ENCODE measurements at regions not wholly inside any gene's neighbourhood (a gene's known extent, or its start where the extent isn't known, plus 50 kb on each side); places are given as distances from the start of the nearest gene placed in this dataset.

DNA sequence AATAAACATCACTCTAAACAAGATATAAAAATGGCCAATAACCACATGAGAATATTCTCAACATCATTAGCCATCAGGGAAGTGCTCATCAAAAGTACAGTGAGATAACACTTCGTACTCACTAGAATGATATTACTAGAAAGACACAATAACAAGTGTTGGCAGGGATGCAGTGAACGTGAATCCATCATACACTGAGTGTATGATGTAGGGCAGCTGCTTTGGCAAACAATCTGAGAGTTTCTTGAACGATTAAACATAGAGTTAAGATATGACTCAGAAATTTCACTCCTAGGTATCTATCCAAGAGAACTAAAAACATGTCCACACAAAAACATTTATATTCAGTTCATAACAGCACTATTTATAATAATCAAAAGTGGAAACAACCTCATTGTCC lies 368.9 kb downstream of the PID1 start:
- Histone ChIP-seq H3K9me3 (ENCODE audit: insufficient read depth, low read length) (no peaks in the 10 kb centered on the region), H4K20me1 (ENCODE audit: low read depth, low read length) (no peaks in the 10 kb centered on the region), H3K9me2 (replicated peaks; ENCODE audit: insufficient read depth, low read length) (no peaks in the 10 kb centered on the region), H3K9ac (ENCODE audit: low read length) (no peak overlapping the region), H3F3A (ENCODE audit: insufficient read depth) (no peaks in the 10 kb centered on the region), H3K27me3 (ENCODE audit: low read length) (no peaks in the 10 kb centered on the region), H3K4me3 (ENCODE audit: insufficient read depth, low read length, poor library complexity, severe bottlenecking) (no peak overlapping the region), H3K36me3 (ENCODE audit: low read length) (no peaks in the 10 kb centered on the region), H2AFZ (ENCODE audit: low read depth, low read length, severe bottlenecking) (no peak overlapping the region), H3K27ac (ENCODE audit: low read depth, low read length) (no peak overlapping the region), H3K79me2 (ENCODE audit: insufficient read depth, low read length) (no peaks in the 10 kb centered on the region), H3K4me2 (ENCODE audit: low read depth, low read length, poor library complexity, severe bottlenecking) (no peak overlapping the region)
- no peak for TF ChIP-seq EZH2phosphoT487 (conservative IDR thresholded peaks at IDR 0.05; ENCODE audit: low read length)
- TF ChIP-seq, protein P1, sequence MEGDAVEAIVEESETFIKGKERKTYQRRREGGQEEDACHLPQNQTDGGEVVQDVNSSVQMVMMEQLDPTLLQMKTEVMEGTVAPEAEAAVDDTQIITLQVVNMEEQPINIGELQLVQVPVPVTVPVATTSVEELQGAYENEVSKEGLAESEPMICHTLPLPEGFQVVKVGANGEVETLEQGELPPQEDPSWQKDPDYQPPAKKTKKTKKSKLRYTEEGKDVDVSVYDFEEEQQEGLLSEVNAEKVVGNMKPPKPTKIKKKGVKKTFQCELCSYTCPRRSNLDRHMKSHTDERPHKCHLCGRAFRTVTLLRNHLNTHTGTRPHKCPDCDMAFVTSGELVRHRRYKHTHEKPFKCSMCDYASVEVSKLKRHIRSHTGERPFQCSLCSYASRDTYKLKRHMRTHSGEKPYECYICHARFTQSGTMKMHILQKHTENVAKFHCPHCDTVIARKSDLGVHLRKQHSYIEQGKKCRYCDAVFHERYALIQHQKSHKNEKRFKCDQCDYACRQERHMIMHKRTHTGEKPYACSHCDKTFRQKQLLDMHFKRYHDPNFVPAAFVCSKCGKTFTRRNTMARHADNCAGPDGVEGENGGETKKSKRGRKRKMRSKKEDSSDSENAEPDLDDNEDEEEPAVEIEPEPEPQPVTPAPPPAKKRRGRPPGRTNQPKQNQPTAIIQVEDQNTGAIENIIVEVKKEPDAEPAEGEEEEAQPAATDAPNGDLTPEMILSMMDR (IDR thresholded peaks at IDR 0.05; ENCODE audit: insufficient read depth, low read length, poor library complexity, severe bottlenecking), result no peak

DNA sequence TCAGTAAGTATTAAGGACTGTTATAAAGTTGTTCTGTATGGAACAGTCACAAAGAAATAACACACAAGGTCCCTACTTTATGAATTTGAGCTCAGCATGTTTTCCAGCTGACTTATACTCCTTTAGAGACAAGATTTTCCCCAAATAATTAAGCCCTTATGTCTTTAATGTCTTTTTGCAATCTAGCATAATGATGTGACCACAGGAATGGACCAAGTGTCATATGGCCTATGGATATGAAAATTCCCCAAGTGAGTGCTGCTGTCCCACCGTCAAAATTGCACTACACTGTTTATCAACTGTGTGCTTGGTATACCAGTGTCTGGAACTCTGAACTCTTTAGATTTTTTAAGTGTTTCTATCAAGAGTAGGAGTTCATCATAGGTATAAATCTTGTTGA lies 369.6 kb downstream of the PID1 start:
- Histone ChIP-seq H3K9me2 (replicated peaks; ENCODE audit: insufficient read depth, low read length) (no peaks in the 10 kb centered on the region), H3K9ac (ENCODE audit: low read length) (no peak overlapping the region), H3K9me3 (ENCODE audit: insufficient read depth, low read length) (no peaks in the 10 kb centered on the region), H3K27me3 (ENCODE audit: low read length) (no peaks in the 10 kb centered on the region), H3K36me3 (ENCODE audit: low read length) (no peaks in the 10 kb centered on the region), H3K27ac (ENCODE audit: low read depth, low read length) (no peak overlapping the region), H3K4me2 (ENCODE audit: low read depth, low read length, poor library complexity, severe bottlenecking) (no peak overlapping the region), H3K79me2 (ENCODE audit: insufficient read depth, low read length) (no peaks in the 10 kb centered on the region), H3F3A (ENCODE audit: insufficient read depth) (no peaks in the 10 kb centered on the region), H3K4me3 (ENCODE audit: insufficient read depth, low read length, poor library complexity, severe bottlenecking) (no peak overlapping the region), H2AFZ (ENCODE audit: low read depth, low read length, severe bottlenecking) (no peak overlapping the region), H4K20me1 (ENCODE audit: low read depth, low read length) (no peaks in the 10 kb centered on the region)
- TF ChIP-seq, protein P1 (IDR thresholded peaks at IDR 0.05; ENCODE audit: insufficient read depth, low read length, poor library complexity, severe bottlenecking), result no peak

DNA sequence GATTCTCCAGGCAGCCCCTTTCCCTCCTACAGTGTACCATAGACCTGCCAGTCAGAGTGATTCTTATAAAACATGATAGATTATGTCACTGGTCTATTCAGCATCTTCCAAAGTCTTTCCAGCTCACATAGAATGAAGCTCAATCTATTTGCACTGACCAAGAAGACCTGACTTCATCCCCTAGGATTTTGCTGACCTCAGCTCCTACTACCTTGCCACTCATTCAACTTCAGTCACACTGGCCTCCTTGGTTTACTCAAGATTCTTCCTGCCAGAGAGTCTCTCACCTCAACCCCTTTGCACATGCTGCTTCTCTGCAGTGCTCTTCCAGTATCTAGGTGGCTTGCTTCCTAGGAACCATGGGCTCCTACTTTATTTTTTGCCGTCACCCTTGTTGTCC lies 392.9 kb downstream of the PID1 start:
- H3K9me3 ChIP-seq (ENCODE audit: insufficient read depth, low read length), result no peaks in the 10 kb centered on the region
- no peaks in the 10 kb centered on the region for H3F3A ChIP-seq (ENCODE audit: insufficient read depth)
- H3K79me2 ChIP-seq (ENCODE audit: insufficient read depth, low read length), result no peaks in the 10 kb centered on the region
- no peak overlapping the region for H2AFZ ChIP-seq (ENCODE audit: low read depth, low read length, severe bottlenecking)
- no peak overlapping the region for H3K4me2 ChIP-seq (ENCODE audit: low read depth, low read length, poor library complexity, severe bottlenecking)
- H3K9ac ChIP-seq (ENCODE audit: low read length), result no peak overlapping the region
- no peak overlapping the region for H3K27ac ChIP-seq (ENCODE audit: low read depth, low read length)
- H3K4me3 ChIP-seq (ENCODE audit: insufficient read depth, low read length, poor library complexity, severe bottlenecking), result no peak overlapping the region
- no peak for TF ChIP-seq EZH2phosphoT487 (conservative IDR thresholded peaks at IDR 0.05; ENCODE audit: low read length)
- TF ChIP-seq, protein P1 (IDR thresholded peaks at IDR 0.05; ENCODE audit: insufficient read depth, low read length, poor library complexity, severe bottlenecking), result no peak
- no peaks in the 10 kb centered on the region for H4K20me1 ChIP-seq (ENCODE audit: low read depth, low read length)
- no peaks in the 10 kb centered on the region for H3K36me3 ChIP-seq (ENCODE audit: low read length)
- H3K9me2 ChIP-seq (replicated peaks; ENCODE audit: insufficient read depth, low read length), result no peaks in the 10 kb centered on the region
- H3K27me3 ChIP-seq (ENCODE audit: low read length), result no peaks in the 10 kb centered on the region

DNA sequence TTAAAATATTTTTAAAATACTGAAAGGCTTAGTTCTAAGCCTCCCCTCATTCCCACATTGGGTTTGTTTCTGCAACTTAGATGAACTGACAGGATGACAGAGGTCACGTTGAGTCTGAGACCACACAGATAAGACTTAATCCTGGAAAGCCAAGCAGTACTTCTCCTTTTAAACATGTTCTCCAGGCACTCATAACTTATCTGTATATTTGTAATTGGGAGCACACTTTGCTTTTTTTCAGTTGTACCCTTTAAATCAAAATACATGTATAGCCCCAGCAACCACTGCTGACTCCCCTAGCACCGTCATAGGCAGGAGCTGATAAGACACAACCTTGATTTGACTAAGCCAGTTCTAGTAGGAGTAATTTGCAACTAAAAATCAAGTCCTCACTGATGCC lies 394.8 kb downstream of the PID1 start:
- no peaks in the 10 kb centered on the region for H3K9me2 ChIP-seq (replicated peaks; ENCODE audit: insufficient read depth, low read length)
- no peak overlapping the region for H3K4me3 ChIP-seq (ENCODE audit: insufficient read depth, low read length, poor library complexity, severe bottlenecking)
- H2AFZ ChIP-seq (ENCODE audit: low read depth, low read length, severe bottlenecking), result no peak overlapping the region
- H3K9me3 ChIP-seq (ENCODE audit: insufficient read depth, low read length), result no peaks in the 10 kb centered on the region
- H3K9ac ChIP-seq (ENCODE audit: low read length), result no peak overlapping the region
- H3K4me2 ChIP-seq (ENCODE audit: low read depth, low read length, poor library complexity, severe bottlenecking), result no peak overlapping the region
- no peaks in the 10 kb centered on the region for H3K36me3 ChIP-seq (ENCODE audit: low read length)
- H3K79me2 ChIP-seq (ENCODE audit: insufficient read depth, low read length), result no peaks in the 10 kb centered on the region
- no peaks in the 10 kb centered on the region for H4K20me1 ChIP-seq (ENCODE audit: low read depth, low read length)
- no peaks in the 10 kb centered on the region for H3F3A ChIP-seq (ENCODE audit: insufficient read depth)
- no peak overlapping the region for H3K27ac ChIP-seq (ENCODE audit: low read depth, low read length)
- TF ChIP-seq, protein P1 (IDR thresholded peaks at IDR 0.05; ENCODE audit: insufficient read depth, low read length, poor library complexity, severe bottlenecking), result no peak
- no peak for TF ChIP-seq EZH2phosphoT487 (conservative IDR thresholded peaks at IDR 0.05; ENCODE audit: low read length)
- H3K27me3 ChIP-seq (ENCODE audit: low read length), result no peaks in the 10 kb centered on the region
